ENCODE measurements at regions not wholly inside any gene's neighbourhood (a gene's known extent, or its start where the extent isn't known, plus 50 kb on each side); places are given as distances from the start of the nearest gene placed in this dataset.
"Not testable (repeated sequence)": the region's sequence is repeated elsewhere in the genome, so short reads cannot be mapped to it uniquely, and the experiment has no call there.

DNA sequence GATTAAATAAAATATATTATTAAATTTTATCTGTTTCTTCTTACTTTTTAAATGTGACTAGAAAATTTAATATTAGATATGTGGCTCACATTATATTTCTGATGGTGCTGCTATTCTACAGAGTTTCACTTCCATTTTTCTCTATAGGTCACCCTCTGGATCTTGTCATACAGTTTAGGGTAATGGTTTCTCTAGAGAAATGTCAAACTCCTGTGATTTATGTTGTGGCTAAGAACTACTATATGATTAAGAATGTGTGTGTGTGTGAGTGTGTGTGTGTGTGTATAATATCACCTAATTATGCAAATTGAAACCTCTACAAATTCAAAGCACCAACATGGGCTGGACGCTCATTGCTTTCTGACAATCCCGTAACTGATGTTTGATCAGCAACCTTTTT is 325.9 kb downstream of the ADAMTS20 start:
- CTCF ChIA-PET: no interaction called here
- H3K9ac ChIP-seq (ENCODE audit: control insufficient read depth, insufficient read depth, low read length): no peak overlapping the region
- SMC1A ChIA-PET (ENCODE audit: uncharacterized antibody, unreplicated experiment): interaction anchor here (1.0 to 1.5 kb wide), 4 partner anchors 10 to 23 kb away, joined by 3 read pairs; no protein-coding TSS in a partner anchor
- TF ChIP-seq SPI1 (IDR thresholded peaks at IDR 0.05; ENCODE audit: borderline replicate concordance, insufficient read depth, low read depth, low read length) (peak; percentile 35; the same call in 1 of the 2 replicates), ATF7 (IDR thresholded peaks at IDR 0.05; ENCODE audit: low read depth) (0 out of 2 replicates have a peak, but pooled peaks have one; percentile 26), DPF2 (IDR thresholded peaks at IDR 0.05) (0 out of 2 replicates have a peak, but pooled peaks have one; percentile 23), CBFB (IDR thresholded peaks at IDR 0.05; ENCODE audit: low read depth) (no peak), PKNOX1 (IDR thresholded peaks at IDR 0.05) (peak; percentile 71), BHLHE40 (IDR thresholded peaks at IDR 0.05; ENCODE audit: borderline replicate concordance in 1 of 2, low read depth in 2 of 2, low read length in 1 of 2) (no peak; a peak in 1 of 4 replicates), MTA2 (IDR thresholded peaks at IDR 0.05; ENCODE audit: low read depth) (peak; percentile 51; the same call in 1 of the 2 replicates), MTA3 (IDR thresholded peaks at IDR 0.05; ENCODE audit: borderline replicate concordance, low read length) (no peak), CEBPB (IDR thresholded peaks at IDR 0.05; ENCODE audit: borderline replicate concordance in 1 of 2, low read depth in 2 of 2, low read length in 2 of 2) (no peak)
- TF ChIP-seq, protein P1, sequence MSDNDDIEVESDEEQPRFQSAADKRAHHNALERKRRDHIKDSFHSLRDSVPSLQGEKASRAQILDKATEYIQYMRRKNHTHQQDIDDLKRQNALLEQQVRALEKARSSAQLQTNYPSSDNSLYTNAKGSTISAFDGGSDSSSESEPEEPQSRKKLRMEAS (IDR thresholded peaks at IDR 0.05; ENCODE audit: low read depth, low read length): no peak
- no peak for FAIRE-seq
- no peak overlapping the region for H3K4me3 ChIP-seq
- POLR2A ChIA-PET: interaction anchor here (0.6 kb wide), 1 partner anchor 43 kb away, joined by 3 read pairs; no protein-coding TSS in a partner anchor
- H3K4me1 ChIP-seq (ENCODE audit: control insufficient read depth, insufficient read depth, low read length): no peaks in the 10 kb centered on the region
- no peaks in the 10 kb centered on the region for H3K27me3 ChIP-seq (replicated peaks in 1 of 2; ENCODE audit: control insufficient read depth in 2 of 2, insufficient read depth in 2 of 2, low read length in 1 of 2)
- no TSS peak for BruUV-seq (replicated peaks)
- no peaks in the 10 kb centered on the region for H3K36me3 ChIP-seq (ENCODE audit: control insufficient read depth in 2 of 2, insufficient read depth in 2 of 2, low read length in 1 of 2)
- H3K27ac ChIP-seq (ENCODE audit: control insufficient read depth, insufficient read depth): no peak overlapping the region
- no peaks in the 10 kb centered on the region for H4K20me1 ChIP-seq (ENCODE audit: control insufficient read depth, insufficient read depth)
- H2AFZ ChIP-seq (ENCODE audit: control insufficient read depth, low read depth, low read length): no peak overlapping the region
- H3K9me3 ChIP-seq (replicated peaks; ENCODE audit: control insufficient read depth, insufficient read depth, low read length): no peaks in the 10 kb centered on the region
- in situ Hi-C loops (cut with MboI): no loop called here
- WGBS (ENCODE audit: insufficient coverage, insufficient replicate concordance, low lambda C conversion rate, missing lambda C conversion rate): 93% methylated on average over 2 of the region's 2 CpGs
- no peaks in the 10 kb centered on the region for H3K79me2 ChIP-seq (ENCODE audit: control insufficient read depth, insufficient read depth, low read length)
- H3K4me2 ChIP-seq (ENCODE audit: control insufficient read depth, insufficient read depth): no peak overlapping the region
- RAD21 ChIA-PET (ENCODE audit: unreplicated experiment): no interaction called here
- peak; percentile 75 for ATAC-seq
- intact Hi-C loops (cut with micrococcal nuclease; ENCODE audit: unreplicated experiment): no loop called here
- DNase-seq (ENCODE audit: low read depth, low spot score): no peak

DNA sequence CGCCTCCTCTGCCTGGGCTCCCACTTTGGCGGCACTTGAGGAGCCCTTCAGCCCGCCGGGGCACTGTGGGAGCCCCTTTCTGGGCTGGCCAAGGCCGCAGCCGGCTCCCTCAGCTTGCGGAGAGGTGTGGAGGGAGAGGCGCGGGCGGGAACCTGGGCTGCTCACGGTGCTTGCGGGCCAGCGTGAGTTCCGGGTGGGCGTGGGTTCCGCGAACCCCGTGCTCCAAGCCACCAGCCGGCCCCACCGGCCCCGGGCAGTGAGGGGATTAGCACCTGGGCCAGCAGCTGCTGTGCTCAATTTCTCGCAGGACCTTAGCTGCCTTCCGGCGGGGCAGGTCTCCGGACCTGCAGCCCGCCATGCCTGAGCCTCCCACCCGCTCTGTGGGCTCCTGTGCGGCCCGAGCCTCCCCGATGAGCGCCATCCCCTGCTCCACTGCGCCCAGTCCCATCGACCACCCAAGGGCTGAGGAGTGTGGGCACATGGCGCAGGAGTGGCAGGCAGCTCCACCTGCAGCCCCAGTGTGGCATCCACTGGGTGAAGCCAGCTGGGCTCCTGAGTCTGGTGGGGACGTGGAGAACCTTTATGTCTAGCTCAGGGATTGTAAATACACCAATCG is 327.7 kb downstream of the ADAMTS20 start:
- in situ Hi-C loops (cut with MboI); RAD21 ChIA-PET (ENCODE audit: unreplicated experiment); H3K9ac ChIP-seq (ENCODE audit: control insufficient read depth, insufficient read depth, low read length); H3K9me3 ChIP-seq (replicated peaks; ENCODE audit: control insufficient read depth, insufficient read depth, low read length); POLR2A ChIA-PET; H2AFZ ChIP-seq (ENCODE audit: control insufficient read depth, low read depth, low read length); intact Hi-C loops (cut with micrococcal nuclease; ENCODE audit: unreplicated experiment); H3K27me3 ChIP-seq (replicated peaks in 1 of 2; ENCODE audit: control insufficient read depth in 2 of 2, insufficient read depth in 2 of 2, low read length in 1 of 2); H3K27ac ChIP-seq (ENCODE audit: control insufficient read depth, insufficient read depth); H3K4me3 ChIP-seq; H3K4me1 ChIP-seq (ENCODE audit: control insufficient read depth, insufficient read depth, low read length); H4K20me1 ChIP-seq (ENCODE audit: control insufficient read depth, insufficient read depth); H3K4me2 ChIP-seq (ENCODE audit: control insufficient read depth, insufficient read depth); H3K36me3 ChIP-seq (ENCODE audit: control insufficient read depth in 2 of 2, insufficient read depth in 2 of 2, low read length in 1 of 2); H3K79me2 ChIP-seq (ENCODE audit: control insufficient read depth, insufficient read depth, low read length); DNase-seq (ENCODE audit: low read depth, low spot score); ATAC-seq; BruUV-seq (replicated peaks); CTCF ChIA-PET; FAIRE-seq: not testable (repeated sequence)
- SMC1A ChIA-PET (ENCODE audit: uncharacterized antibody, unreplicated experiment): interaction anchor here (1.7 to 1.9 kb wide), 2 partner anchors 11 to 13 kb away, joined by 6 to 8 read pairs; no protein-coding TSS in a partner anchor
- 67% methylated on average over 26 of the region's 36 CpGs for WGBS (ENCODE audit: insufficient coverage, insufficient replicate concordance, low lambda C conversion rate, missing lambda C conversion rate)

Measured in GM12878 (cell line).